WTC11 (cell line): ENCODE measurements at regions not wholly inside any gene's neighbourhood (a gene's known extent, or its start where the extent isn't known, plus 50 kb on each side); places are given as distances from the start of the nearest gene placed in this dataset.

Experiments used
- ATF1 ChIP-seq: sonication (generic); formaldehyde crosslinking; IDR thresholded peaks from 2 replicates; pipeline ENCODE4 v1.8.1; 2023; ENCODE audit warnings: mild to moderate bottlenecking, moderate library complexity, missing genetic modification reagents
- ATF3 ChIP-seq: sonication (generic); formaldehyde crosslinking; conservative IDR thresholded peaks from 2 replicates; pipeline ENCODE4 v1.8.1; 2022; ENCODE audit warnings: mild to moderate bottlenecking, missing genetic modification reagents
- CTCF ChIP-seq: fragments of 200-600 bp; IDR thresholded peaks from 2 replicates; pipeline ENCODE4 v1.8.0; 2022; ENCODE audit warnings: antibody characterized with exemption
- NFE2L1 ChIP-seq: sonication (generic); formaldehyde crosslinking; IDR thresholded peaks from 2 replicates; pipeline ENCODE4 v1.8.1; 2023; ENCODE audit warnings: missing genetic modification reagents
- PREB ChIP-seq: sonication (generic); formaldehyde crosslinking; IDR thresholded peaks from 2 replicates; pipeline ENCODE4 v1.8.1; 2022; ENCODE audit warnings: mild to moderate bottlenecking, missing genetic modification reagents, moderate library complexity, borderline replicate concordance
- TEAD4 ChIP-seq: sonication (generic); formaldehyde crosslinking; IDR thresholded peaks from 2 replicates; pipeline ENCODE4 v1.8.0; 2022; ENCODE audit warnings: mild to moderate bottlenecking, missing genetic modification reagents
- TF ChIP-seq, protein P1 (sequence below): sonication (generic); formaldehyde crosslinking; IDR thresholded peaks from 2 replicates; pipeline ENCODE4 v1.8.1; 2023; ENCODE audit warnings: mild to moderate bottlenecking, missing genetic modification reagents, moderate library complexity
- TF ChIP-seq, protein P2 (sequence below): sonication (generic); formaldehyde crosslinking; IDR thresholded peaks from 2 replicates; pipeline ENCODE4 v1.8.0; 2022; ENCODE audit warnings: mild to moderate bottlenecking, missing genetic modification reagents

DNA sequence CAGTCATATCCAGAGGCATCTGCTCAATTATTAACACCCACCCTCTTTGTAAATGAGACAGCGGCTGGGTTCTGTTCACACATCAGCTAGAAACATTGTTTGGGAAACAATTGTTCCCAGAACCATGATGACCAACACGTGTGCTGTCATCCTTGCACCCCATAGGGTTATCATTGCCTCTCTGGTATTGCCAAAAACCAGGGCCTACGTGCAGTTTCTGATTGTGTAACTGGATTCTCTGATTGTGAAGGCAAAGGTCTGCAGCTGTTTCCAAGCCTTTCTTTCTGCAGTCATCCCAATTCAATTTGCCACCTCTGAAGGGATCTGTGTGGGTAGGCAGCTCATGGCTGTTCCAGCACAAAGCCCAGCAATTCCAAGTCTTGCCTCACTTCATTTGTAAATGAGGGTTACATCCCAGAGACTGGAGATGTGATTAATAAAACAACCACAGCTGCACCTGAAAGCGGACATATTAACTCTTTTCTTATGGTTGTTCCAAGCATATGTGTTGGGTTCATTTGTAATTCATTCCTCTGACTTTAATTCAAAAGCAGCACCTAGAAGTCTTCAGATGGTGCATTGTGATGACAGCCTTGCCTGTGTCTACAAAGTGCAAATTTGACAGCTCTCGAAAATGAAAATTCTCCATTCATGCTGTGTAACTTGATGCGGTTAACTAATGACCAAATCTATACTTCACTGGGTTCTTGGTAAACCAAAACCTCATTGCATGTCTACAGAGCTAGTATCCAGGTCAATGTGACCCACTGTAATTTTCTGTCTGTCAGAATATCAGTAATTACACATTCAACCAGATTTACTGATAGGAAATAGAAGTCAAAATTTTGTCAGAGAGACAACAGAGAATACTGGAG lies 66.6 kb downstream of the YIPF5 start:
- TF ChIP-seq CTCF: no peak
- no peak for TF ChIP-seq PREB
- TF ChIP-seq, protein P1, sequence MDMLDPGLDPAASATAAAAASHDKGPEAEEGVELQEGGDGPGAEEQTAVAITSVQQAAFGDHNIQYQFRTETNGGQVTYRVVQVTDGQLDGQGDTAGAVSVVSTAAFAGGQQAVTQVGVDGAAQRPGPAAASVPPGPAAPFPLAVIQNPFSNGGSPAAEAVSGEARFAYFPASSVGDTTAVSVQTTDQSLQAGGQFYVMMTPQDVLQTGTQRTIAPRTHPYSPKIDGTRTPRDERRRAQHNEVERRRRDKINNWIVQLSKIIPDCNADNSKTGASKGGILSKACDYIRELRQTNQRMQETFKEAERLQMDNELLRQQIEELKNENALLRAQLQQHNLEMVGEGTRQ (CRISPR knock-in tag): no peak
- TF ChIP-seq ATF1 (CRISPR knock-in tag): no peak
- TF ChIP-seq ATF3 (CRISPR knock-in tag): no peak
- TF ChIP-seq, protein P2, sequence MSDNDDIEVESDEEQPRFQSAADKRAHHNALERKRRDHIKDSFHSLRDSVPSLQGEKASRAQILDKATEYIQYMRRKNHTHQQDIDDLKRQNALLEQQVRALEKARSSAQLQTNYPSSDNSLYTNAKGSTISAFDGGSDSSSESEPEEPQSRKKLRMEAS (CRISPR knock-in tag): no peak
- TF ChIP-seq NFE2L1 (CRISPR knock-in tag): no peak
- no peak for TF ChIP-seq TEAD4 (CRISPR knock-in tag)
